ENCODE measurements at regions not wholly inside any gene's neighbourhood (a gene's known extent, or its start where the extent isn't known, plus 50 kb on each side); places are given as distances from the start of the nearest gene placed in this dataset.

GRCh38 chr16:8254405-8254804 is 335.9 kb downstream of the TMEM114 start (continued):
- no peak for TF ChIP-seq CHD7 (IDR thresholded peaks at IDR 0.05; ENCODE audit: insufficient replicate concordance, low read length)
- no peak for TF ChIP-seq RFX5 (IDR thresholded peaks at IDR 0.05; ENCODE audit: borderline replicate concordance, low read depth, low read length)
- TF ChIP-seq TAF1 (IDR thresholded peaks at IDR 0.05; ENCODE audit: low read depth, low read length) = no peak
- TF ChIP-seq HDAC6 (IDR thresholded peaks at IDR 0.05; ENCODE audit: low read depth, low read length) = no peak
- TF ChIP-seq CBX5 (IDR thresholded peaks at IDR 0.05; ENCODE audit: low read depth, low read length) = no peak
- no peak for TF ChIP-seq SIRT6 (IDR thresholded peaks at IDR 0.05; ENCODE audit: low read length)
- TF ChIP-seq CHD1 (IDR thresholded peaks at IDR 0.05; ENCODE audit: low read depth, low read length) = no peak
- TF ChIP-seq POLR2AphosphoS5 (IDR thresholded peaks at IDR 0.05; ENCODE audit: low read depth, low read length) = no peak
- no peak for TF ChIP-seq CEBPB (IDR thresholded peaks at IDR 0.05; ENCODE audit: low read depth, low read length)
